ENCODE measurements at regions not wholly inside any gene's neighbourhood (a gene's known extent, or its start where the extent isn't known, plus 50 kb on each side); places are given as distances from the start of the nearest gene placed in this dataset.

- TF ChIP-seq CTCF (IDR thresholded peaks at IDR 0.05) (no peak), POLR2A (IDR thresholded peaks at IDR 0.05) (no peak), POLR2AphosphoS5 (IDR thresholded peaks at IDR 0.05) (no peak)
Observed at GRCh38 chr6:79427721-79428120, 109.5 kb downstream of the LCA5 start.

Measured in gastroesophageal sphincter (tissue), 3 donors.